ENCODE measurements at regions not wholly inside any gene's neighbourhood (a gene's known extent, or its start where the extent isn't known, plus 50 kb on each side); places are given as distances from the start of the nearest gene placed in this dataset.
A peak's percentile ranks its signal among the peaks of the same experiment; 100 is the strongest.

GRCh38 chr4:169818063-169818679, 60.4 kb upstream of the HPF1 start:
- POLR2A ChIA-PET = no interaction called here
- Histone ChIP-seq H3K4me3 (ENCODE audit: low read depth, low read length) (no peak overlapping the region), H3K27me3 (ENCODE audit: control insufficient read depth, insufficient read depth, low read length) (peaks cover 3% of the 10 kb centered on the region; the same call in 1 of the 2 replicates), H3K36me3 (ENCODE audit: control insufficient read depth, insufficient read depth, low read length) (no peaks in the 10 kb centered on the region)
- TF ChIP-seq CTCF (IDR thresholded peaks at IDR 0.05; ENCODE audit: insufficient read depth, low read depth, low read length) = no peak
- DNase-seq (ENCODE audit: low read depth) = no peak
- CTCF ChIA-PET = interaction anchor here (0.9 kb wide), 1 partner anchor 205 kb away, joined by 5 read pairs; the partner anchor contains the start of gene NEK1

DNA sequence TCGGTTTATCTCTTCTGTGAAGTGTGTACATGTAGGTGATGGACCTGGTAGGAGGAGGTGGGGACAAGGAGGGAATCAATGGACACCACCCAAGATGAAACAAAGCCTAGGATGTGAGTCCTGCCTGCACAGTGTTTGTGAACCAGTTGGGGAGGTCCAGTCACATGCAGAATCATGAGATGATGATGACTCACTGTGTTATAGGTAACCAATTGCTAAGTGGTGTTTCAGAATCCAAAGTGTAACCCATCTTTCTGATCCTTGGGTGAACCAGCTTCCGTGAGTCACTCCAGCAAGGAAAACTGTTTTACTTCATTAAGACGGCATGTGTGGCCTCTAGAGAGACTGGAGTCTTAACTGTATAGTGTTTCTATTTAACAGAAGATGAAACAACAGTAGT, 57.9 kb upstream of the HPF1 start:
- Histone ChIP-seq H3K27me3 (ENCODE audit: control insufficient read depth, insufficient read depth, low read length) (peaks cover 3% of the 10 kb centered on the region; the same call in 1 of the 2 replicates), H3K4me3 (ENCODE audit: low read depth, low read length) (no peak overlapping the region), H3K36me3 (ENCODE audit: control insufficient read depth, insufficient read depth, low read length) (no peaks in the 10 kb centered on the region)
- TF ChIP-seq CTCF (IDR thresholded peaks at IDR 0.05; ENCODE audit: insufficient read depth, low read depth, low read length) = no peak
- DNase-seq (ENCODE audit: low read depth) = no peak
- CTCF ChIA-PET = no interaction called here
- POLR2A ChIA-PET = no interaction called here

GRCh38 chr4:169811476-169811875, 53.7 kb upstream of the HPF1 start:
- Histone ChIP-seq H3K27me3 (ENCODE audit: control insufficient read depth, insufficient read depth, low read length) (peaks cover 3% of the 10 kb centered on the region; the same call in 1 of the 2 replicates), H3K4me3 (ENCODE audit: low read depth, low read length) (no peak overlapping the region), H3K36me3 (ENCODE audit: control insufficient read depth, insufficient read depth, low read length) (no peaks in the 10 kb centered on the region)
- POLR2A ChIA-PET = no interaction called here
- DNase-seq (ENCODE audit: low read depth) = no peak
- TF ChIP-seq CTCF (IDR thresholded peaks at IDR 0.05; ENCODE audit: insufficient read depth, low read depth, low read length) = no peak
- CTCF ChIA-PET = interaction anchor here (0.9 to 5.8 kb wide), 8 partner anchors 12 to 237 kb away, joined by 4 to 58 read pairs (median 9); no protein-coding TSS in a partner anchor

DNA sequence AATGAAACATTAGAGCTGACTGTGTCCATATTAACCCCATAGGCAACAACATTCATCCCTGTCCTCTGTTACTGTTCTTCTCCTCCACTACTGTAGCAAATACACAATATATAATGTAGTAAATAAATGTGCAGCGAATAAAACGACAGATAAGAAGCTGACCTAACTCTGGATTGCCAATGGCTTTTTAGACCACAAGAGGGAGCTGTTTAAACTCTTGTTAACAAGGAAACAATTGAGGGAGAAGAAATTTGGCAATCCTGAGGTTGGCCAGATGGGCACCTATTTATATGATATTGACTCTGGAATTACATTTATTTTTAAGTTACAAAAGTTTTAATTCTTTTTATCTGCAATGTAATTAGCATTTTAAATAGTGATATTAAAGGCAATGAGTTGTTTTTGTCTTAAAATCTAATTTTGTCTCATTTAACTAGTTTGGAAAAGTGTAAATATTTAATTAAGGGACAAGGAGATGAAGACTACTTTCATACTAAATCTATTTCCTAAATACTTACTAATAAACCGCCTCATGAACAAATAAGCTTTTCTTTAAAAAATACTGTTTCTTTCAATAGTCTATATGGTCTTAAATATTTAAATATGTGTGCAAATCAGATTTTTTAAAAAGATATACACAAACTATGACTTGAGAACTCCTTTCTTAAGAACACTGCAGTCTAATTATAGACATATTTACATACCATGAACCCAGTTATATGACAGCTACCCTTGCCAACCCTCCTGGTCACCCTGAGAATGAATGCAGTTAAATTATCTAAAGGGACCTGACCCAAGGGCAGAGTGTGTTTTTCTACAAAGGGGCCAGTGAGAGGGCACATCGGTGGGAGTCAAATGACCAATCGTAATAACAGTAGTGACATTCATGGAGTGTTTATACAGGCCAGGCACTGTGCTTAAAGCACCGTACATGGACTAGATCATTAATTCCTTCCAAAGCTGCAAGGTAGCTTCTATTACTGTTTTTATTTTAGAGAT, 52.9 kb upstream of the HPF1 start:
- Histone ChIP-seq H3K27me3 (ENCODE audit: control insufficient read depth, insufficient read depth, low read length) (peaks cover 3% of the 10 kb centered on the region; the same call in 1 of the 2 replicates), H3K36me3 (ENCODE audit: control insufficient read depth, insufficient read depth, low read length) (no peaks in the 10 kb centered on the region), H3K4me3 (ENCODE audit: low read depth, low read length) (no peak overlapping the region)
- peak; percentile 82 for TF ChIP-seq CTCF (IDR thresholded peaks at IDR 0.05; ENCODE audit: insufficient read depth, low read depth, low read length)
- ChIA-PET POLR2A (no interaction called here), CTCF (interaction anchor here (0.5 to 5.8 kb wide), 32 partner anchors 11 to 665 kb away, joined by 3 to 58 read pairs (median 4); partner anchors contain the start of genes AADAT, MFAP3L and NEK1)
- no peak for DNase-seq (ENCODE audit: low read depth)

- no peak for DNase-seq (ENCODE audit: low read depth)
- Histone ChIP-seq H3K36me3 (ENCODE audit: control insufficient read depth, insufficient read depth, low read length) (no peaks in the 10 kb centered on the region), H3K27me3 (ENCODE audit: control insufficient read depth, insufficient read depth, low read length) (no peaks in the 10 kb centered on the region), H3K4me3 (ENCODE audit: low read depth, low read length) (no peak overlapping the region)
- TF ChIP-seq CTCF (IDR thresholded peaks at IDR 0.05; ENCODE audit: insufficient read depth, low read depth, low read length) = no peak
- ChIA-PET POLR2A (no interaction called here), CTCF (interaction anchor here (5.8 kb wide), 1 partner anchor 241 kb away, joined by 58 read pairs; no protein-coding TSS in a partner anchor)
These were observed 50.3 kb upstream of the HPF1 start for GRCh38 chr4:169807934-169808509.
